H1 (cell line): ENCODE measurements at regions not wholly inside any gene's neighbourhood (a gene's known extent, or its start where the extent isn't known, plus 50 kb on each side); places are given as distances from the start of the nearest gene placed in this dataset.

Experiments used
- CTCF ChIA-PET: fragments of 300-600 bp; sonication (Branson Sonifier 250); formaldehyde crosslinking; loops from one replicate; lab custom pipeline; 2021; ENCODE audit not compliant: partially characterized antibody; lab: Charles Lee
- POLR2A ChIA-PET: fragments of 300-600 bp; sonication (Branson Sonifier 250); formaldehyde crosslinking; loops from one replicate; lab custom pipeline; 2021; ENCODE audit warnings: inconsistent platforms; ENCODE audit not compliant: partially characterized antibody; lab: Charles Lee
- DNase-seq, 2 experiments: peaks; one replicate each; pipeline versions ENCODE4 v3.0.0 to v3.0.0-alpha.2; 2010 to 2022; ENCODE audit warnings: low spot score in 2 of 2, low read depth in 1 of 2, mixed read lengths in 1 of 2
- FAIRE-seq: peaks from 2 replicates; lab custom pipeline; 2011; peaks lifted over from hg19 to GRCh38; lab: Jason Lieb, UNC
- H2AFZ ChIP-seq: 2 replicates; pipeline ENCODE4 v1.8.1; 2012; ENCODE audit warnings: low read length, inconsistent platforms
- H2AK5ac ChIP-seq: 2 replicates; pipeline ENCODE4 v1.6.1; 2013; ENCODE audit warnings: low read depth, low read length
- H2BK120ac ChIP-seq: replicated peaks from 2 replicates; pipeline ENCODE3; 2013; ENCODE audit warnings: low read depth, low read length, inconsistent platforms
- H2BK12ac ChIP-seq: 2 replicates; pipeline ENCODE4 v1.6.1; 2013; ENCODE audit warnings: low read depth, low read length
- H2BK15ac ChIP-seq: 2 replicates; pipeline ENCODE4 v1.6.1; 2013; ENCODE audit warnings: low read length
- H2BK20ac ChIP-seq: 2 replicates; pipeline ENCODE4 v1.6.1; 2013; ENCODE audit warnings: low read length
- H2BK5ac ChIP-seq: 2 replicates; pipeline ENCODE4 v1.6.1; 2013; ENCODE audit warnings: low read depth, low read length
- H3K14ac ChIP-seq: 2 replicates; pipeline ENCODE4 v1.6.1; 2013; ENCODE audit warnings: inconsistent platforms; ENCODE audit not compliant: insufficient read length
- H3K18ac ChIP-seq: 2 replicates; pipeline ENCODE4 v1.6.1; 2013; ENCODE audit warnings: low read length; ENCODE audit errors: extremely low read depth
- H3K23ac ChIP-seq: 2 replicates; pipeline ENCODE4 v1.6.1; 2013; ENCODE audit warnings: inconsistent platforms; ENCODE audit not compliant: insufficient read length
- H3K23me2 ChIP-seq: 2 replicates; pipeline ENCODE4 v1.6.1; 2013; ENCODE audit warnings: low read depth, low read length
- H3K27ac ChIP-seq: 2 replicates; pipeline ENCODE4 v1.6.1; 2011; ENCODE audit warnings: low read depth, low read length, inconsistent platforms
- H3K27me3 ChIP-seq, 4 experiments: replicated peaks in 1 of 4; 1 replicate in 1 of 4; 2 replicates in 3 of 4; pipeline versions ENCODE4 v1.6.1 to v1.8.1; 2011 to 2013; ENCODE audit warnings: low read length in 3 of 4, mild to moderate bottlenecking in 3 of 4, inconsistent platforms in 2 of 4, mixed read lengths in 2 of 4, moderate library complexity in 1 of 4; ENCODE audit not compliant: control insufficient read depth in 3 of 4, insufficient read depth in 3 of 4; ENCODE audit errors: extremely low read depth in 1 of 4
- H3K36me3 ChIP-seq, 4 experiments: 2 replicates each; pipeline versions ENCODE4 v1.6.1 to v1.8.1; 2011 to 2013; ENCODE audit warnings: mild to moderate bottlenecking in 4 of 4, low read length in 3 of 4, moderate library complexity in 2 of 4, control low read depth in 1 of 4, inconsistent platforms in 1 of 4; ENCODE audit not compliant: insufficient read depth in 4 of 4, control insufficient read depth in 2 of 4
- H3K4ac ChIP-seq: replicated peaks from 2 replicates; pipeline ENCODE3; 2013; ENCODE audit warnings: low read length, low read depth, mixed read lengths, inconsistent platforms; ENCODE audit not compliant: insufficient read length
- H3K4me1 ChIP-seq, 4 experiments: replicated peaks in 1 of 4; 1 replicate in 1 of 4; 2 replicates in 3 of 4; pipeline versions ENCODE4 v1.6.1 to v1.8.1; 2011 to 2013; ENCODE audit warnings: low read length in 3 of 4, inconsistent platforms in 2 of 4, mixed read lengths in 1 of 4; ENCODE audit not compliant: insufficient read depth in 4 of 4, control insufficient read depth in 3 of 4
- H3K4me2 ChIP-seq, 2 experiments: 2 replicates each; pipeline versions ENCODE4 v1.6.1 to v1.8.1; 2011 to 2013; ENCODE audit warnings: low read depth in 2 of 2, low read length in 2 of 2, control low read depth in 1 of 2, inconsistent platforms in 1 of 2, mild to moderate bottlenecking in 1 of 2; ENCODE audit not compliant: insufficient read depth in 1 of 2
- H3K4me3 ChIP-seq, 4 experiments: fragments of 200-600, 300-600 bp in 1 of 4; sonication (generic), shearing (Covaris generic), sonication (Bioruptor Twin) in 1 of 4; 2 replicates each; pipeline versions ENCODE4 v1.5.1 to v1.8.1; 2011 to 2016; ENCODE audit warnings: low read length in 4 of 4, low read depth in 3 of 4, control low read depth in 2 of 4, inconsistent platforms in 2 of 4, mild to moderate bottlenecking in 2 of 4, mixed read lengths in 1 of 4, moderate library complexity in 1 of 4; ENCODE audit not compliant: insufficient read depth in 2 of 4; ENCODE audit errors: extremely low read depth in 1 of 4
- H3K56ac ChIP-seq: replicated peaks from 2 replicates; pipeline ENCODE3; 2013; ENCODE audit warnings: low read depth, mild to moderate bottlenecking, mixed read lengths, low read length, inconsistent platforms; ENCODE audit not compliant: insufficient read length
- H3K79me1 ChIP-seq: 2 replicates; pipeline ENCODE4 v1.6.1; 2013; ENCODE audit warnings: low read depth, low read length, control low read depth
- H3K79me2 ChIP-seq, 2 experiments: 2 replicates each; pipeline versions ENCODE4 v1.6.1 to v1.8.1; 2012 to 2013; ENCODE audit warnings: low read length in 2 of 2, mild to moderate bottlenecking in 2 of 2, inconsistent platforms in 1 of 2; ENCODE audit not compliant: insufficient read depth in 2 of 2, control insufficient read depth in 1 of 2
- H3K9ac ChIP-seq, 4 experiments: replicated peaks in 1 of 4; 1 replicate in 1 of 4; 2 replicates in 3 of 4; pipeline versions ENCODE4 v1.6.1 to v1.8.1; 2011 to 2013; ENCODE audit warnings: low read depth in 3 of 4, low read length in 3 of 4, control low read depth in 2 of 4, mild to moderate bottlenecking in 2 of 4, moderate library complexity in 2 of 4, inconsistent platforms in 1 of 4; ENCODE audit errors: extremely low read depth in 1 of 4
- H3K9me3 ChIP-seq, 2 experiments: 2 replicates each; pipeline versions ENCODE4 v1.6.1 to v1.8.1; 2012 to 2013; ENCODE audit warnings: mild to moderate bottlenecking in 2 of 2, moderate library complexity in 2 of 2, control low read depth in 1 of 2, inconsistent platforms in 1 of 2, low read depth in 1 of 2, low read length in 1 of 2, mixed read lengths in 1 of 2; ENCODE audit not compliant: insufficient read depth in 2 of 2
- H4K20me1 ChIP-seq, 2 experiments: replicated peaks in 1 of 2; 2 replicates each; pipeline versions ENCODE3 to v1.8.1; 2011 to 2013; ENCODE audit warnings: inconsistent platforms in 2 of 2, low read length in 2 of 2, mild to moderate bottlenecking in 1 of 2; ENCODE audit not compliant: insufficient read depth in 2 of 2, control insufficient read depth in 1 of 2
- H4K5ac ChIP-seq: 2 replicates; pipeline ENCODE4 v1.6.1; 2013; ENCODE audit warnings: low read length, low read depth, mixed read lengths, inconsistent platforms; ENCODE audit not compliant: insufficient read length
- H4K8ac ChIP-seq: 2 replicates; pipeline ENCODE4 v1.8.0; 2013; ENCODE audit warnings: mild to moderate bottlenecking, moderate library complexity, low read length, inconsistent platforms; ENCODE audit not compliant: insufficient read depth; ENCODE audit errors: extremely low read depth
- H4K91ac ChIP-seq: replicated peaks from 2 replicates; pipeline ENCODE3; 2013; ENCODE audit warnings: low read length, mixed read lengths, inconsistent platforms; ENCODE audit not compliant: insufficient read length
- CBX5 ChIP-seq: fragments of 300-800, 300-1000 bp; sonication (generic); IDR thresholded peaks from 2 replicates; pipeline ENCODE4 v1.7.1; 2016; ENCODE audit warnings: antibody characterized with exemption, low read length, low read depth
- CBX8 ChIP-seq: fragments of 300-800, 300-1000 bp; sonication (generic); IDR thresholded peaks from 2 replicates; pipeline ENCODE4 v1.7.1; 2016; ENCODE audit warnings: low read depth, low read length, borderline replicate concordance
- CEBPB ChIP-seq: IDR thresholded peaks from 2 replicates; pipeline ENCODE4 v1.6.1; 2012; ENCODE audit warnings: low read depth, low read length
- PHF8 ChIP-seq: fragments of 200-600 bp; sonication (generic); conservative IDR thresholded peaks from 2 replicates; pipeline ENCODE4 v1.7.1; 2012; ENCODE audit warnings: low read depth, mild to moderate bottlenecking, inconsistent platforms, low read length, moderate library complexity
- POLR2A ChIP-seq, 2 experiments: IDR thresholded peaks; 1 replicate in 1 of 2; 2 replicates in 1 of 2; pipeline ENCODE4 v1.6.1; 2011; ENCODE audit warnings: low read depth in 2 of 2, low read length in 2 of 2, mild to moderate bottlenecking in 2 of 2; ENCODE audit errors: control extremely low read depth in 1 of 2
- WGBS, 2 experiments: shearing (Covaris generic) in 1 of 2; methylation state at CpG; one replicate each; pipeline versions ENCODE4 v1.1.6 to v1.1.7; 2013 to 2015; ENCODE audit warnings: low lambda C conversion rate in 2 of 2, mixed read lengths in 2 of 2, inconsistent platforms in 1 of 2, low coverage in 1 of 2, missing lambda C conversion rate in 1 of 2; ENCODE audit not compliant: insufficient replicate concordance in 2 of 2, insufficient coverage in 1 of 2, insufficient read length in 1 of 2; ENCODE audit errors: extremely low coverage in 1 of 2, missing lambda C conversion rate in 1 of 2; 5-methylcytosine and 5-hydroxymethylcytosine counted together
- TF ChIP-seq, protein P1 (sequence below): IDR thresholded peaks from 2 replicates; pipeline ENCODE4 v1.6.1; 2012; ENCODE audit warnings: inconsistent platforms
- TF ChIP-seq, protein P2 (sequence below): IDR thresholded peaks from 2 replicates; pipeline ENCODE4 v1.6.1; 2012; ENCODE audit warnings: inconsistent platforms

DNA sequence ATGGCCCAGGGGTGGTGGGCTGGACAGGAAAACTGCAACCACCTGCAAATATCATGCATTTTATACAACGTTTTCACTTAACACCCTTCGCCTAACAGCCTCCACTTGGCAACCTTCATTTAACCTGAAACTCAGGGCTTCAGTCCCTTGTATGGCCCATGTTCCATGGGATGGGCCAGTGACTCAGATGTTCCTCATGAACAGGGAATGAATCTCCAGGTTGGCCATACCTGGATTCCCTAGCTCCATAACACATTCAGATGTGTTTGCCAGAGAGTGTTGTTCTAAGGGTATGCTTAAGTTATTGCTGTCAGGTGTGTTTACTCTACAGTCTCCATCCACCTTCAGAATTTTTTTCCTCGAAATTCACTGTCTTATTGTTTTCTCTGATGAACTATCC is 316.9 kb downstream of the JRKL start:
- H2BK12ac ChIP-seq, result no peak overlapping the region
- no peak overlapping the region for H4K5ac ChIP-seq
- H3K27ac ChIP-seq, result no peak overlapping the region
- no peak overlapping the region for H3K23ac ChIP-seq
- ChIA-PET CTCF (interaction anchor here (1.1 kb wide), 1 partner anchor 434 kb away, joined by 3 read pairs; no protein-coding TSS in a partner anchor), POLR2A (no interaction called here)
- no peak overlapping the region for H2BK120ac ChIP-seq
- no peaks in the 10 kb centered on the region for H3K79me2 ChIP-seq
- H3K4me3 ChIP-seq, result no peak overlapping the region
- H3K14ac ChIP-seq, result no peak overlapping the region
- H3K36me3 ChIP-seq, result no peaks in the 10 kb centered on the region
- H2BK5ac ChIP-seq, result no peak overlapping the region
- no peak overlapping the region for H4K8ac ChIP-seq
- no peaks in the 10 kb centered on the region for H3K79me1 ChIP-seq
- no peak overlapping the region for H3K9ac ChIP-seq
- H2AFZ ChIP-seq, result no peak overlapping the region
- no peaks in the 10 kb centered on the region for H3K4me1 ChIP-seq
- FAIRE-seq (no peak), DNase-seq (no peak)
- no peak overlapping the region for H4K91ac ChIP-seq
- no peak overlapping the region for H3K56ac ChIP-seq
- H3K9me3 ChIP-seq, result no peaks in the 10 kb centered on the region
- whole genome bisulfite sequencing, 2 experiments, result 77% methylated on average over 3 of the region's 3 CpGs; no CpG with 5 or more reads in 1 of the 2 experiments
- H3K27me3 ChIP-seq, result peaks cover 0 to under 1% (median 0%) of the 10 kb centered on the region in 4 experiments; a peak in 1 of 7 replicates
- H2BK20ac ChIP-seq, result no peak overlapping the region
- H2AK5ac ChIP-seq, result no peak overlapping the region
- no peak overlapping the region for H2BK15ac ChIP-seq
- H3K18ac ChIP-seq, result no peak overlapping the region
- no peaks in the 10 kb centered on the region for H4K20me1 ChIP-seq
- H3K23me2 ChIP-seq, result no peaks in the 10 kb centered on the region
- no peak overlapping the region for H3K4me2 ChIP-seq
- H3K4ac ChIP-seq, result no peak overlapping the region
- TF ChIP-seq POLR2A (IDR thresholded peaks at IDR 0.05; ENCODE audit: control extremely low read depth in 1 of 2, low read depth in 2 of 2, low read length in 2 of 2) (no peak), CBX8 (no peak), PHF8 (no peak), CBX5 (no peak), CEBPB (no peak)
- TF ChIP-seq, protein P1, sequence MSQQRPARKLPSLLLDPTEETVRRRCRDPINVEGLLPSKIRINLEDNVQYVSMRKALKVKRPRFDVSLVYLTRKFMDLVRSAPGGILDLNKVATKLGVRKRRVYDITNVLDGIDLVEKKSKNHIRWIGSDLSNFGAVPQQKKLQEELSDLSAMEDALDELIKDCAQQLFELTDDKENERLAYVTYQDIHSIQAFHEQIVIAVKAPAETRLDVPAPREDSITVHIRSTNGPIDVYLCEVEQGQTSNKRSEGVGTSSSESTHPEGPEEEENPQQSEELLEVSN, result no peak
- TF ChIP-seq, protein P2, sequence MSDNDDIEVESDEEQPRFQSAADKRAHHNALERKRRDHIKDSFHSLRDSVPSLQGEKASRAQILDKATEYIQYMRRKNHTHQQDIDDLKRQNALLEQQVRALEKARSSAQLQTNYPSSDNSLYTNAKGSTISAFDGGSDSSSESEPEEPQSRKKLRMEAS, result no peak
